Suppressor macrophage treated with lipopolysaccharide for 4 hours (primary cell): ENCODE measurements at regions not wholly inside any gene's neighbourhood (a gene's known extent, or its start where the extent isn't known, plus 50 kb on each side); places are given as distances from the start of the nearest gene placed in this dataset.
"Not testable (repeated sequence)": the region's sequence is repeated elsewhere in the genome, so short reads cannot be mapped to it uniquely, and the experiment has no call there.

Experiments used
- DNase-seq: peaks from one replicate; pipeline ENCODE4 v3.0.0-alpha.2; 2020

- no peak for DNase-seq
These were observed 158.8 kb upstream of the GADL1 start for GRCh38 chr3:31053299-31053698.

- DNase-seq: no peak
These were observed 159.6 kb upstream of the GADL1 start for GRCh38 chr3:31054032-31054431.

DNA sequence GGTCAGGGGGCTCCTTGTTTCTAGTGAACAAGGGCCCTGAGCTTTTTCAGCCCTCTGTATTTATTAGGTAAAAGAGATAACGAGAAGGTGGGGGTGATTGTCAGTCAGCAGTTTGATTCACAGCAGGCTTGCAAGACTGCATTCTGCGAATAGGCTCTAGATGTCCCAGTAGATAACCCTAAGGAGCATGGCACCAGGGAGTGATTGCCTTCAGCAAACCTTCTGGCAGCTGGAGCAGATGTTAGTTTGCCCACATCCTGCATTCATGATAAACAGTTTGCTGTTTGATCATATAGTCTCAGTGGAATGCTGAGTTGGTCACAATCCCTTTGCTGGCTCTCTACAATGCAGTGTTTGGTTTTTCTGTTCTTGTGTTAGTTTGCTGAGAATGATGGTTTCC, 161.3 kb upstream of the GADL1 start:
- no peak for DNase-seq

GRCh38 chr3:31057891-31058290, 163.4 kb upstream of the GADL1 start:
- no peak for DNase-seq

DNA sequence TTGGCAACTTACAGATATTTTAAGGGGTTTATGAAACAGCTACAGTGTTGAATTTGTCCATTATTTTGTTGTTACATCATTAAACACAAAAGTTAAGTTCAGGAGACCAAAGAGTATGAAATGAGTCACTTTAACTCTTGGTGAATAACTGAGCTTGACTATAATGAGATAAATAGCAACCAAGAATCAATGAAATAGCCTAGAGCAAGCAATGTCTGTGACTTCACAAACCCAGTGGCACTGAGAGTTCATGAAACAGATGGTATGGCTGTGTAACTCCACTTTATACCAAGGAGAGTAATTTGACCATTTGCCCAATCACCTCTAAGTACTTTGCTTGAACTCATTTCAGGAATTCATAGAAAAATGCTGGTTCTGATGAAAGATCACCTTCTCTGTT, 169.6 kb upstream of the GADL1 start:
- DNase-seq: no peak

DNA sequence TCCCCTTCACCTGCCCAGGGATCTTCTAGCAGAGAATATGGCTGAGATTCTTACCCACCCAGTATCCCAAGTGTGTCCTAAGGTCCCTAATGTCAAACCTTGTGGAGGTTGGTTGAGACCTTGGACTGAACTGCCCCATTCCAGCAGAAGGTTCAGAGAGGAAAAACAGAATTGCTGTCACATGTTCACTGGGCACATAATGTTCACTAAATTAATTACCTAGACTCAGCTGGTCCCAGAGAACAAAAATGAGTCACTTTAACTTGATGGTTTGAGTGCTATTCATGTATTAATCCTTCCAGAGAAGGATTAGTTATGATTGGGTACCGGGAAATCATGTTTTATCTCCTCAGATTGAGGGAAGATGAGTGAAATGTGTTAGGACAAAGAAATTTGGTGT, 171.3 kb upstream of the GADL1 start:
- no peak for DNase-seq

GRCh38 chr3:31067004-31067403, 172.5 kb upstream of the GADL1 start:
- no peak for DNase-seq

DNA sequence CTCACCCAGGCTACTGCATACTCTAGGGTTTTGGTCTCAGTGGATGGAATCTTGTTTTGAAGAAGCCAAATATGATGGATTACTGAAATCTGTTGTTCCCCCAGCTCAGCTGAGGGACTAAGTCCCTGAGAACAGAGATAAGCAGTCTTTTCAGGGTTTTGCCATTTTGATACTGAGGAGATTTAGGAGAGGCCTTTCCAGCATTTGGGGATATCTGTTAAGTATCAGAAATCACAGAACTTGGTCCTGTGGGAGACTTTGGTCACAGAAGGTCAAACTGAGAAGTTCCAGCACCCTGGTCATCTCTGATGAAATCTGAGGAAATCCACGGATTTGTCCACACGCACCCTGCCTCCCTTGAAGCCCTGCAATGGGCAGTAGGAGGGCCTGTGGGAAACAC, 181.0 kb upstream of the GADL1 start:
- no peak for DNase-seq

GRCh38 chr3:31075876-31076275, 181.4 kb upstream of the GADL1 start:
- no peak for DNase-seq

GRCh38 chr3:31077021-31077601, 182.7 kb upstream of the GADL1 start:
- DNase-seq: no peak

DNA sequence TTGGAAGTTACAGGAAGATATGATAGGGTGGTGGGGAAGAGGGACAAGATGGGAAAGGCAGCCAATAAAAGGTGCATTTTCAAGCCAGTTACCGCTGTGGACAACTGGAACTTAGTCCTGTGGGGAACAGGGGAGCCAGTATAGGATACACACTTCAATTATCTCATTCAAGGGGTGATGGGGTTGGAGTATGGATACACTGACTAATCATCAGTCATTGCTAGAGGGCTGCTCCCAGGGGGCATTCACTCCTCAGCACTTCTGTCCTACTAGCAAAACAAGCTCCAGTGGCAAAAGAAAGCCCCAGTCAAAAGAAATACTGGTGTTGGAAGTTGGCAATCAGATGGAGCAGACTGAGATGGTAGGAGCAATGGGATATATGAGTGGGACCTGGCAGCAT, 183.4 kb upstream of the GADL1 start:
- DNase-seq: no peak

DNA sequence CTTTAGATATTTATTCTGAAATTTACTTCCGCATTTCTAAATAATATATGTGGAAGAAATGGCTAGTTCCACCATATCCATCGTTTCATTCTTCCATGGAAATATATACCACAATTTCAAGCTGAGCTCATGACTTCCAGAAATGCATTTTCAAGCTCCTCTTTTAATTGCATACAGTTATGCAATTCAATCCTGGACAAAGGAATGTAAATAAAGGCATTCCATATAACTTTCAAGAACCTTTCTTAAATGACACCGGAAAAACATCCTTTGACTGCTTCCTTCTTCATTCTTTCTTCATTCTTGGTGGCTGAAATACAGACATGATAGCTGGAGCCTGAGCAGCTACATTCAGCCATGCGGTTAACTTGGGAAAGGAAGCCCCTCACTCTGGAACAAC, 185.2 kb upstream of the GADL1 start:
- DNase-seq: no peak

DNA sequence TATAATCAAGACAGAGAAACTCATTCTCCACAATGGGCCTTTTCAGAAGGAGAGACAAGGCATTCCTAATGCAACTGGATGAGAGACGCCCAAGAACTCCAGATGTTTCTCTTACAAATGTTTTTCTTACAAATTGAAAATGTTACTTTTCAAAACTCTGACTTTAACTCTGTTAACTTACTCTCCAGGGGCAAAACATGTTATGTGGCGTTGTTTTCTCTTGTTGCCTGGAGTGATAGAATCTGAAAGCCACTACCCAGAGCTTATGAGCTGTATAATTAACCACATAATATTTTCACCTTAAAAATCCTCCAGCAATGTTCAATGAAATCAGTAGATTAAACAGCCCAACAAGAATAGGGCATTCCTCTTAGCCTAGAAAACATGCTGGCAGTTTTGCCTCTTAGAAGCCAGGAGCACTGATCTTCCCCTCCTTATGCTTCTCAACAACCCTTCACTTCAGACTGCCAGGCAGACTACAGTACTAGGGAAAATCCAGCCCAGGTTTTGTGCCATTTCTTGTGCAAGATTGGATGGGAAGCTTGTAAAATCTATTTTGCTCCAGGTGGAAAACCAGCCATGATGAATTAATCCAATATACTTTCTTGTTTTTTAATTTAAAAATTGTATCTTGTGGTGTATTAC, 186.7 kb upstream of the GADL1 start:
- no peak for DNase-seq

GRCh38 chr3:31086148-31086547, 191.7 kb upstream of the GADL1 start:
- no peak for DNase-seq

GRCh38 chr3:31086698-31087097, 192.2 kb upstream of the GADL1 start:
- DNase-seq: no peak

GRCh38 chr3:31091748-31092147, 197.3 kb upstream of the GADL1 start:
- DNase-seq: no peak

GRCh38 chr3:31092748-31093589, 198.5 kb upstream of the GADL1 start:
- peak; percentile 29 for DNase-seq

GRCh38 chr3:31093606-31094005, 199.1 kb upstream of the GADL1 start:
- DNase-seq: peak; percentile 5

DNA sequence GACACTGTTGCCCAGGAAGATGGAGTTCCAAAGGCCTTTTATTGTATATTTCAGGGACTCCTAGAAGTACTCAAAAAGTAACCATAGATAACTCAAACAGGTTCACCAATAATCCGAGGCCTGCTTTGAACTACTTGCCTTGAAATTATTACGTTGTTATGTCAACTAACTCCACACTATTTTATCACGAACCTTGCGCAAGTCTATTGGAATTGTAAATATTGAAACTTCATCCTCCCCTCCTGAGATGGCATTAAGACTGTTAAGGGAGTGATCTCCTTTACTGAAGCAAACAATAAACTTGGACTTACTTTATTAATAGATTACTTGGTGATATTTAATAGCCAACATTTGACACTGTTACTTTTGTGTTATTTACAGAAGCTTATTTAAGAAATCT, 199.6 kb upstream of the GADL1 start:
- no peak for DNase-seq

- DNase-seq: no peak
These were observed 200.8 kb upstream of the GADL1 start for GRCh38 chr3:31095255-31095654.

GRCh38 chr3:31096661-31097395, 202.4 kb upstream of the GADL1 start:
- DNase-seq: no peak

GRCh38 chr3:31100519-31100918, 206.1 kb upstream of the GADL1 start:
- no peak for DNase-seq

DNA sequence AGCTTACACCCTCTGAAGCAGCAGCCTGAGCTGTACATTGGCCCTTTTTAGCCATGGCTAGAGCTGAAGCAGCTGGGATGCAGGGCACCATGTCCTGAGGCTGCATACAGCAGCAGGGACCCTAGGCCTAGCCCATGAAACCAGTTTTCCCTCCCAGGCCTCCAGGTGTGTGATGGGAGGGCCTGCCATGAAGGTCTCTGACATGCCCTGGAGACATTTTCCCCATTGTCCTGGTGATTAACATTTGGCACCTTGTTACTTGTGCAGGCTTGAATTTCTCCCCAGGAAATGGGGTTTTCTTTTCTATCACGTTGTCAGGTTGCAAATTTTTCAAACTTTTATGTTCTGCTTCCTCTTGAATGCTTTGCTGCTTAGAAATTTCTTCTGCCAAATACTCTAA, 206.8 kb upstream of the GADL1 start:
- not testable (repeated sequence) for DNase-seq
